HG03354 (cell line): ENCODE measurements at regions not wholly inside any gene's neighbourhood (a gene's known extent, or its start where the extent isn't known, plus 50 kb on each side); places are given as distances from the start of the nearest gene placed in this dataset.

Source experiments
- ATAC-seq: cut with Tn5 transposase; IDR thresholded peaks from one replicate; pipeline ENCODE4 v1.9.1; 2021; ENCODE audit warnings: mild to moderate bottlenecking; ENCODE audit not compliant: unreplicated experiment, poor library complexity, severe bottlenecking

DNA sequence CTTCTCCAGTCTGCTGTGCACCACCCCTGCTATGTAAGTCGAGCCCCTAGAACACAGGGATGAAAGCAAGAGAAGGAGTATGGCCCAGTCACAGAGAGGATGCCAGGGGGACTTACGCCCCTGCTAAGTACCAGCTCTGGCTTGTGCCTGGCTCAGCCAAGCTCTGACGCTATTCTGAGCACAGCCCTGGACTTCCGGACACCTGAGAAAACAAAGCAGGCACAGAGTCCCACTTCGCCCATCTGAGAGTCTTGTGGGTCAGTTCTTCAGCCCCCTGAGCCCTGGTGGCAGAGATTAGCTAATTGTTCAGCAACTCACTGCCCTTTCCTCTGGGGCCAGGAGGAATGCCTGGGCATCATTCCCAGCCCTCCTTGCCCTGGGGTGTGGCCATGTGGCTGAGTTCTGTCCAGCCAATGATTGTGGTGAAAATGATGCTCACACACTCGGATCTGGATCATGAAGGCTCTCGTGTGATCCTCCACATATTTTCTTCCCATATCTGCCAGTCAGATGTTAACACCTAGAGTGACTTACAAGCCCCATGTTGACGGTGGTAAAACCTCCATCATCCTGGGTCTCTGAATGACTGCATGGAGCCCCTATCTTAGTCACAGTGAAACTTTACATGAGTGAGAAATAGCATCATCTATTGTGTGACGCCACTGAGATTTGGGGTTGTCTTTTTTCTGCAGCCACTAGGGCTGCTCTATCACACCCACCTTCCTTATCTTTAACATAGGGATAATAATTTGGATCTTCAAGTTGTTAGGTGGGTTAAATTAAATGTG is 105.7 kb downstream of the TPRA1 start:
- no peak for ATAC-seq

DNA sequence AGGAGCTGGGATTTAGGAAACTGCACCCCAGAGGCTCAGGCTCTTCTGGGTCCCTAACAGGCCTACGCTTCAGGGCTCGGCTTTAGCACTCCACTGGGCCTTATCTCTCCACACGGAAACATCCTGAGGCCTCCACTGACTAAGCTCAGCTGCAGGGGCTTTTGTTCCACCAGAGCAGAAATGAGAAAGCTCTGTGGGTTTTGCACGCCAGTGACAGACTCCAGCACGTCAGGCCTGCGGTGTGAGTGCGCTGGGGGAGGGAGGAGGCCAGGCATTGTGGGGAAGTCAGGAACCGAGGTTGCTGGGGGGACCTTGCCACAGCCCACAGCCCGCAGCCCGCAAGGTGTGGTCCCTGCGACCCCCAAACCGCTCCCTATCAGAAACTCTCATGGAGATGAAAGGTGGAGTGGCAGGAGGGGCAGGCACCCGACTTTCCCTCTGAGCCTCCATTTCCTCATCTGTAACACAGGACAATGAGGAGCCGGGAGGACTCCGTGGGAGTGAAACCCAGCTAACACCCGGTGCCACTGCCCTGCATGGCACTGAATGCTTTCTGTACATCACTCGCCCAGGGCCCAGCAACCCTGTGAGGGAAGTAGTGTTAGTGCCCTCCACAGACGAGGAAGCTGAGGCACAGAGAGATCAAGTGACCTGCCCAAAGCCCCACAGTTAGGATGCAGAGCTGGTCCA is 106.5 kb downstream of the TPRA1 start:
- ATAC-seq: no peak

- ATAC-seq: no peak
Observed at GRCh38 chr3:127483005-127483641, 107.4 kb downstream of the TPRA1 start.

DNA sequence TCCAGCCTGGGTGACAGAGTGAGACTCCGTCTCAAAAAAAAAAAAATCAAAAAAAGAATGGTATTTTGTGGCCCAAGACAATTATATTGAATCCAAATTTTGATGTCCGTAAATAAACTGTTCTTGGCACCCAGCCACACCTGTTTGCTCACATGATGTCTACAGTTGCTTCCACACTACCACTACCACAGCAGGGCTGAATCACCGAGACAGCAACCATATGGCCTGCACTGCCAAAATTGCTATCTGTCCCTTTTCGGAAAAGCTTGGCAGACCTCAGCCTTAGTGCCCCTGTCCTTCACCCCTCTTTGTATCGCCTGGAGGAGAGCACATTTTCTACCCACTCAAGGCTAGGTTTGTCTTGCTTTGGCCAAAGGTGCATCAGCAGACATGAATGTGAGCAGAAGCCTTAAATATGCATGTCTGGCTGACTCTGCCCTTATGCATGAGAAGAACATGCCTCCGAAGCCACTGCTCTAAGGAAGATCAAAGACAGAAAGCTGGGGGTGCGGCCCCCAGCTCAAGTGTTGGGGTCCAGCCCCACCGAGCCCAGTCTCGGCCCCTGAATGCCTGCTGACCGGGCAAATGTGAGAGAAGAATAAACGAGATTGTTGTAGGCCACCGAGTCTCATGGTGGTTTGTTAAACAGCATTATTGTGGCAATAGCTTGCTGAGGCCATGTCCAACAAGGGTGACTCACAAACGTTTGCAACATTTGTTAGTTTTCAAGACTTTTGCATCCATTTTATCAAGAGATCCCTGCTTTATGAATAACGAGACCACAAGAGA is 108.1 kb downstream of the TPRA1 start:
- ATAC-seq: no peak

DNA sequence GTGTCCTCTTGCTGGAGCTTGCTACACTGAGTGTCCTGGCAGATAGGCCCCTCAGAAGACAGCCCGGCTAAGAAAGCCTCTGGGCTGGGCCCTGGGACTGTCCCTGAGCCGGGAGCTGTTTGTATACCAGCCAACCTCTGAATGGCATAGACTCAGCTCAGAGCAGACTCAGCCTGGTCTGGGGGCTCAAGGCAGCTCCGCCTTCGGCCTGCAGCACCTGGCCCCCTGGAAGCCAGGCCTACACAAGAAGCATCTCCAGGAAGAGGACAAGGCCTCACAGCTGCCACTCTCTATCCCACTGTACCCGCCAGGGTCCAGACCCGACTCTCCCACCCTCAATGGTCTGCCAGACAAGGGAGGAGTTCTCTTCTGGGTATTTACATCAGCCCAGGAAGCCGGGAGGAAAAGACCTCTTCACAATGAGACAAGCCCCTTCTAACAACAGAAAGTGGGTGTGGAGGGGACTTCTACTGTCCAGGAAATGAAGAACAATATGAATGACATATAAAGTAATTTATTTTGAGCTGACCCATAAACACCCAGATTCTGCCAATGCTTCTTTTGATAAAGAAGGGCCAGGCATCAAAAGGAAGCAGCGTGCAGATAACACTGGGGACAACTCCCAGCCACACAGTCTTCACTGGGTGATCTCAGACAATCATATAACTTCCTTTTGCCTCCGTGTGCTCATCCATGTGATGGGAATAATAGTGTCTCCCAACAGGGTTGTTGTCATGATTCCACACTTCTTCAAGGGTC is 110.2 kb downstream of the TPRA1 start:
- ATAC-seq: no peak

DNA sequence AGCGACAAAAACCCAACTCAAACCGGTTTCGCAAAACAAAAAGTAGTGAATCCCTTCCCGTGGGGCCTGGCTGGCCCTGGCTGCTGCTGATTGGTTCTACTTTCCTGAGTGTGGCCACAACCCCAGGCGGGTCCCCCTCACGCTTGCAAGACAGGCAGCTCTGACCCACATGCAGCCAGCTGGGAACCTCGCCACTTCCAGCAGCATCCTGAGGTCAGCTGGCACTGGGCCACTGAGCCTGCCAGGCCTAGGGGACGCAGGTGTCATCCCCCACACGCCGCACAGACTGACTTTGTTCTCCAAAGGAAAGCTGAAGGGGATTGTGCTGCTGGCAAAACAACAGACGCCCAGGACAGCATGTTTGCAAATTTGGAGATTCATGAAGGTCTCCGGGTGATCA is 111.1 kb downstream of the TPRA1 start:
- ATAC-seq: no peak

DNA sequence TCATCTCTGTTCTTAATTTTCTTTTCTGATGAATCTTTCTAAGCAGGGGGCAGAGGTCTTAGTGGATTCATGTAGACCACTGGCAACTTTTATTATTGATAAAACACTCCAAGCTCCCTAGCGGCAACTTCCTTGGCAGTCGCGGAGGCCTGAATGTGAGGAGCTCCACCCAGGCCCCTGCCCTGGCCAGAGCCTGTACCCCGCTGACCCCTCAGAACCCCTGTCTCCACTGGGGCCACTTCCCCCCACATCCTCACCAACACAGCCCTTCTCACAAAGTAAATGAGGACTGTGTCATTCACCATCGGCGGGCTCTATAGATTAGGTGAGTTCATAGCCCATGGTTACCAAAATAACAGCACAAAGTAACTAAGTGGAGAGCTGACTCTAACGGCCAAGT is 111.6 kb downstream of the TPRA1 start:
- ATAC-seq: no peak

- no peak for ATAC-seq
Observed at GRCh38 chr3:127477396-127477795, 113.1 kb downstream of the TPRA1 start.

- no peak for ATAC-seq
Observed at GRCh38 chr3:127476936-127477335, 113.6 kb downstream of the TPRA1 start.

GRCh38 chr3:127475975-127476705 is 114.4 kb downstream of the TPRA1 start:
- no peak for ATAC-seq

DNA sequence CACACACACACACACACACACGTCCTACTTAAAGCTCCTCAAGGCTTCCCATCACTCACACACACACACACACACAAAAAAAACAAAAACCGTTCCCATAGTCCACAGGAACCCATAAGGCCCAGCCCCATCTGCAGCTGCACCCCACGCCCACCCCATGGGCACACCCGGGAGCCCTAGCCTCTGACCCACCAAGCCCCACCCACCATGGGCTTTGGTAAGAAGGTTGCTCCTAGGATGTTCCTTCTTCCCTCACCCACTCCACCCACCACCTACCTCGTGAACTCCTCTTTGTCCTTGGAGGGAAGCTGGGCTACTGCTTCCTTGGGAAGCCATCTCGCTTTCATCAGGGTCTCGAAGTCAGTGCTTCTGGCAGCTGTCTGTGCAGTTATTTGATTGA is 115.1 kb downstream of the TPRA1 start:
- ATAC-seq: no peak

- no peak for ATAC-seq
Observed at GRCh38 chr3:127473244-127474024, 117.1 kb downstream of the TPRA1 start.

DNA sequence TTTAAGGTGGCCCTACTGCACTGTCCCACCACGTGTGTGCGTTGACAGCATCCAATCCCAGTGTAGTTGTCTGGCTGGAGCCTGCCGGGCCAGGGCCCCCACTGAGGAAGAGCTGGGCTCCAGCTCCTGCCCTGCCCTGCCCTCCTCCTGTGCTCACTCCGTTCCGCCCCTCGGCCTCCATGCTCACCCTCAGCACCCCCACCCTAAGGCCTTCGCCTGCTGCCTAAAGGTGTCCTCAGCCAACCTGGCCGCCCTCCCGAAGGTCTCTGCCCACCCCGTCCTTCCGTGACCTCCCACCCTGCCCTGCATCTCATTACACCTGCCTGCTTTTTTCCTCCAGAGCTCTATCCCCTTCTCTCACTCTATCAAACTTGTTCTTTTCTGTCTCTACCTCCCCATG is 118.0 kb downstream of the TPRA1 start:
- ATAC-seq: no peak

- ATAC-seq: no peak
Observed at GRCh38 chr3:127471142-127471541, 119.4 kb downstream of the TPRA1 start.

DNA sequence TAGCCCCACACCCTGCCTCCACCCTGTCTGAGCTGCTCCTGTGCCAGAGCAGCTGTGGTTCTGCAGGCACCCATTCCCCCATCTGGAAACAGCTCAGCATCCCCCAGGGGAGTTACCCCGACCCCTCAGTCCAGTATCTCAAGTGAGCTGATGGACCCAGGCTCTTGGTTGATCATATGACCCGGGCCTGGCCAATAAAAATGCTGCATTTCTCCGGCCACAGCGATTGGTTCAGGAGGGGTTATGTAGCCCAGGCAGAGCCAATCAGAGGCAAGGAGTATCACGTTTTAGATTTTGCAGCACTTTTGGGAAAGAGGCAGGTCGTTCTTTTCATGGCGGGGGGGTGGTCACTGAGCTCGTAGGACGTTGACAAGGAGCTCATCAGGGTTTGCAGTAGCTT is 120.8 kb downstream of the TPRA1 start:
- no peak for ATAC-seq

DNA sequence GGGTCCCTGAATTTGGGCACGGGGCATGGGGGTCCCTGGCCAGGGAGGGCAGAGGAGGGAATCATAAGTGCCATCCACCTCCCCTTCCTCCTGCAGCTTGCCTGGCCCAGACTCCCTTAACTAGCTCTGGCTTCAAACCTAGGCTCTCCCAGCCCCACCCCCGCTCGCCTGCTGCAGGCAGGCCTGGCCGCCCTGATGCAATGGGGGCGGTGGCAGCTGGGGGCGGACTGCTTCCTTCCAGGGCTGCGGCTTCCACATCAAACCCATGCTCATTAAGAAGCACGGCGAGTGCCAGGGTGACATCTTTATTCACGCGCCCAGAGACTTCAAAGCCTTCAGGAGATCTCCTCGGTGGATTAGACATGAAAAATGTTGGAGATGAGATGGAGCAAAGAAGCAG is 123.1 kb downstream of the TPRA1 start:
- no peak for ATAC-seq

- no peak for ATAC-seq
Observed at GRCh38 chr3:127464642-127465041, 125.9 kb downstream of the TPRA1 start.

- no peak for ATAC-seq
Observed at GRCh38 chr3:127462111-127462655, 128.3 kb downstream of the TPRA1 start.
